CD4-positive, alpha-beta T cell treated with Interleukin-17A for 1 hour (primary cell): ENCODE measurements at regions not wholly inside any gene's neighbourhood (a gene's known extent, or its start where the extent isn't known, plus 50 kb on each side); places are given as distances from the start of the nearest gene placed in this dataset.
"Not testable (repeated sequence)": the region's sequence is repeated elsewhere in the genome, so short reads cannot be mapped to it uniquely, and the experiment has no call there.

Experiments used
- DNase-seq: peaks from one replicate; pipeline ENCODE4 v3.0.0-alpha.2; 2020

DNA sequence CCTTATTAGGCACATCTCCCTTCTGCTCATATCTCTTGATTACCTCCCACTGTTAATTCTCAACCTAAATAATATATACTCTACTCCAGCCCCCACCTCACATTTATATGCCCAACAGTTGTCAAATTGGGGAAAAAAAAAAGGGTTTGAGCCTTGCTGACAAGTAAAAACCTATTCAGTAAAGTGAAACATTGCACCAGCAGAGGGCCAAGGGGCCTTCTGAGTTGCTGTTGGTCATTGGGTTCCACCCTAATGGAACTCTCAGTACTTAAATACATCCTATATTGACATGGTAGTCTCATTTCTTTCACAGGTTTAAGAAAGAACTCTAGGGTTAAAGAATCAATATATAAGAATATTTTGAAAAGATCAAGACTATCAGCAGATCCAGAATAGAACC lies 362.2 kb downstream of the SMARCA1 start:
- DNase-seq, result no peak

DNA sequence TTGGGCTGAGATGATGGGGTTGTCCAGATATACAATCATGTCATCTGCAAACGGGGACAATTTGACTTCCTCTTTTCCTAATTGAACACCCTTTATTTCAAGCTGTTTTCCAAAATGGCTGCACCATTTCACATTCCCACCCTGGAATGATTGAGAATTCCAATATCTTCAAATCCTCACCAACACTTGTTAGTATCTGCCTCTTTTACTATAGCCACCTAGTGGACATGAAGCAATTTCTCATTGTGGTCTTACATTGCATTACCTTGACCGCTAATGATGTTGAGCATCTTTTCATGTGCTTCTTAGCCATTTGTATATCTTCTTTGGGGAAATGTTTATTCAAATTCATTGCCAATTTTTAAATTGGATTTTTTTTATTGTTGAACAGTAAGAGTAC lies 364.8 kb downstream of the SMARCA1 start:
- DNase-seq, result no peak

DNA sequence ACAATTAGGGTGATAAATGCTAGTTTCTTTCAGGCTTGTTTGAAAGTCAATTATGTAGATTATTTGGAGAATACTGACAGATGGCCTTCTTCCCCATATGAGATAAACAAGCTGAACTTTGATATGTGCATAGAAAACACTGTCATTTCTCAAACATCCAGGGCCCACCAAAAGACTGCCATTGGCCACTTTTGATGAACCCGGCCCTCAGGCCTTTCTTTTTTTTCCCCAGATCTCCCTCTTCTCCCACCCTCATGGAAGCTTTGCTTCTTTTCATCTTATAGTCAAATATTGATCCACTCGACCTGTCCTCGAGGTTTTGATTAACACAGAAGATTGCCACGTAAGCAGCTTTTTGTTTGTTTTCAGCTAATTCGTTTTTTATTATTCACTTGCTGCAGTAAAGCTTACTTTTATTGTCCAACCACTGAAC lies 377.4 kb downstream of the SMARCA1 start:
- no peak for DNase-seq

DNA sequence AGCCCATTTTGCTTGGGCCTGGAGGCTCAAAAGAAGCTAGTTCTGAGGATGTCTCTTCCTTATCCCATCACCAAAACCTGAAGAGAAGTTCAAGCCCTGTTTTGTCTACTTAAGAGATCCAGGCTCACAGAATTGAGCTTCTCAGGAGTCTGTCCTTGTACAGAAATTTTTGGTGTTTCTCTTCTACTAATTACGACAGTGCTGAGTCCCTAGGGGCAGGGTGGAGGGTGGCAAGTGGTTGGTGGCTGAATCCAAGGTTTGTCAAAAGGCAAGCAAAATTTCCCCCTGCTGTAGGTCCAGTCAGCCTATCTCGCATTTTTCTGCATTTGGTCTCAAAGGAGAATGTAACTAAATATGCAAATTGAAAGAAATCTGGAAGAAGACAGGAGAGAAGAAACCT lies 377.9 kb downstream of the SMARCA1 start:
- no peak for DNase-seq

DNA sequence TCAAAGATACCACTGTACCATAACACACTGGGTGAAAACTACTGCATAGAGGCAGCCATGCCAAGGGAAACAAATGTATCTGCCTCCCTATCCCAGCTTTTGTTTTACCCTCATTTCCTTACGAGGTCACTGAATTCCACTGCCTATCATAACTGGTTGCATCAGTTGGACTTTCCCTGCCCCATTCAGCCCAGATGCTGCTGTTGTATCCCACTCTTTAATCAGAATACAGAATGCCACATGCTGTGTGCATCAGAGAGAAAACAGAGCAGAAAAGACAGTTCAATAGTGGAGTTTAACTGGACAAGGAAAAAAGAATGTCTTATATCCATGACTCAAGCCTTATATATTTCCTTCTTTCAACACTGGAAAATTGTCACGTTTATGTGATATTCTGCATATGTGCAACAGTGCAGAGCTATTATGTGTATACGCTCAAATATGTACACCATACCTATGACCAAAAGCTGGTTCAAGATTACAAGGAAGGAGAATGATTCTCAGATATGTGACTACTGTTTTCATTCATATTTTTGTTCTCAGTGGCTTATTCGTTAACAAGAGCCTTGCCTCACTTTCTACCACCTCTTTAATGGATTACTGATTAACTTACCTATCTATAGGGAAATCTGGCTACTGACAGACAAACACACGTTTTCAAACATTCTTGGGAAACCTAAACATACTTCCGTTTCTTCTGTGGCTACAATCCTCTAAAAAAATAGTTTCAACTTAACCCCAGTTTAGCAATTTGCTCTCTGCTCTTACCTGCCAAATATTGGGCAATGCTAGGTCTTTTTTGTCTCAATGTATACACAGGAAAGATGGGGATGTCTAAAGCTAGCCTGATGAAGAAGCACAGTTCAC lies 378.9 kb downstream of the SMARCA1 start:
- DNase-seq, result no peak

DNA sequence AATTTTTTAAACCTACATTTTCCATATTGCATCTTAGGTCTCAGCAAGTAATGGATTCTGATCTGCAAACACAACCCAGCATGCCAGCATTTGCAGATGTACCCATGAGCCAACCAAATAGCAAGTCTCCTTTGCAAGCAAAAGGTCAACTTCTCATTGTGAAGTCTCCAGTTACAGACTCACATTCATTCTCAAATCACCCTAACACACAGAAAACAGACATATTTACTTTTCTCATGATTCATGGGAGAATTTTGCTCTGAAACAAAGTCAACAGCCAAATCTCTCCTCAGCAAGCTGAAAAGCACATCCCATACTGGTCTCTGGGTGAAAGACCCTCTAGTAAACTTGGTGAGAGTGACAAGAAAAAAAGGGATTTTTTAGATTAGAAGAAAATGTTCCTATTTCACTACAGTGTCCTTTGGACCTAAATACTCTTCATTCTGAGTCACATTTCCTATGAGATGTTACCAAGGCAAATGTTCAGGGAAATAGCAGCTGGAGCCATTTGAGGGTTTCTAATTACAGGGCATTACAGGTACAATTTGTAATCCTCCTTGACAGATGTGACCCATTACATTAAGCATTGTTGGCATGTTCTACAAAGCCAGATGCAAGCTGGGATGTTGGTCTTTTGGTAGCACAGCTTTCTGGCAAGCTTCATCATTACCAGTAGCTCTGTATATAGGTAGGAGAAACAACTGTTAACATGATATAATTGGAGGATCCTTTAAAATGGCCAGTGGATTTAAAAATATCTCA lies 383.3 kb downstream of the SMARCA1 start:
- DNase-seq, result no peak

DNA sequence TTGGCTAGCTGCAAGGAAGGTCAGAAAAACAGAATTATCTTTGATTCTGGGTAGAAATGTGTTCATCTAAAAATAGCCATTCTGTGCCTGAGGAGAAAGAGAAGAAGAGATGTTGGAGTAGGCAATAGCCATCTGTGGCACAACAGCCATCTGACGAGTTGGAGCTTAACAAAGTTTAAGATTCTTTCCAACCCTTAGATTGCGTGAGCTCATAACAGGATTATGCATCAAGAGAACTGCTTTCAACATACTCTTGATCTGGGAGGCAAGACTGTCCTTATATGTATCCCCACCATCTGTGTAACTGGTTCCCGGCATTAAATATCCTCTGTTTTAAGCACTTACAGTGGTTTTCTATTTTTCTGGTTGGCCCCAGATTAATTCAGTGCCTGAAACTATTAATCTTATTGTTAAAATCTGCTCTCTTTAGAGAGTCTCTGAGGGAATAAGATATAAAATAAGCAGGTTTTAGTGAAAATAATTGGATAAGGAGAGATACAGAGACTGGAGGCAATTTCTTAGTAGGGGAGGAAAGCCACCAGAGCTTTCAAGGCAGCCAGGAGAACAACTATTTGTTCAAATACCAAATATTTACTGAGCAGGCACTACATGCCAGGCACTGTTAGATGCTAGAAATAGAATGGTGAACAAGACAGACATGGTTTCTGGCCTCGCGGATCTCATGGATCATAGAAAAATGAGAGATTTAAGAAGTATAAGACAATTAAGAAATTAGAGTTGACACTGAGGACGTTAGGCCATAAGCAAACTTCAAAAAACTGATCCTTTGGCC lies 398.0 kb downstream of the SMARCA1 start:
- no peak for DNase-seq

DNA sequence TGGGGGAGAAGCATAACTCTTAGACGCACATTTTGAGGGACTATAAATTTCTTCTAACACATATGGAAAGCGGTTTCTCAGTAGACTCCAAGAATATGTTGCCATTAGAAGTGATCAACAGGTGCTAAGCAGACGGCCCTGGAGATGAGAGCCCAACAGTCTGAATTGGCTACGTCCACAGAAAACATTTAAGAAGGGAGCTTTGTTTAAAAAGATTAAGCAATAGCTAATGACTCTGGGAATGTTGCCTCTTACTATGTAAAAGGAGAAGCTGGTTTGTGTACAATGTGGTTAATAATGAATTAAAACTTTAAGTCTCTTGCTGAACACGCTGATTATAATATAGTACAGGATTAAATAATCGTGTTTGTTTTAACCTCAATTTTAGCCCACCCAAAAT lies 399.5 kb downstream of the SMARCA1 start:
- no peak for DNase-seq

DNA sequence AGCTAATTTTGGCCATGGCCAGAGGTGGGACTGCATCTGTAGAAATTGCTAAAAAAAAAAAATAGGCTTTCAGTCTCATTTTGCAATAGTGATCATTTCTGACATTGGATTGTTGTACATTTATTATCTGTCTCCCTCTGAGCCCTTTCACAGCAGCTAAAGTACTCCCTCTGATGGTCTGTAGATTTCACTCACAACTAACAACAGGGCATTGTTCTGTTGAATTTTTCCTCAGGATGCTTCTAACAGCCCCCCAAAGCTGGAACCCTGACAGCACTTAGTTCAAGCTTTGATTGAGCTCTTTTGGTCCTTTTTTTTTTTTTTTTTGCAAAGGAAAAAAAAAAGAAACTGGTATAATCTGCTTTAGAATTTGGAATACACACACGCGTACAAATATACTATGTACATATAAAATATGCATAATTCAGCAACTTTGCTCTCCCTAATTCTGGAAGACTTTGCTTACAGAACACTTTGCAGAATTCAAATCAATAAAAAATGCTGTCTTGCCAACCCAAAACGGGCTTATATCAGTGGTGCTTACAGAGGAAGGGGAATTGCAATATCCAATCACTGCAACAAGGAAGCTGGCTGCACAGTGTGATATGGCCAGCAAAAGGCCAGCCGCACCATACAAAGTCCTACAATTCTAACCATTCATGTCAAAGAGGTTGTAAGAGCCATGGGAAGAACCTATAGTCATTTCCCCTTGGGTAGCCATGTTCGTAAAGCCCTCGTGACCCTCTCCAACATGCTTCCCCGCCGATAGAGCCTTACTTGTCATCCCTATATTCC lies 406.4 kb downstream of the SMARCA1 start:
- no peak for DNase-seq

DNA sequence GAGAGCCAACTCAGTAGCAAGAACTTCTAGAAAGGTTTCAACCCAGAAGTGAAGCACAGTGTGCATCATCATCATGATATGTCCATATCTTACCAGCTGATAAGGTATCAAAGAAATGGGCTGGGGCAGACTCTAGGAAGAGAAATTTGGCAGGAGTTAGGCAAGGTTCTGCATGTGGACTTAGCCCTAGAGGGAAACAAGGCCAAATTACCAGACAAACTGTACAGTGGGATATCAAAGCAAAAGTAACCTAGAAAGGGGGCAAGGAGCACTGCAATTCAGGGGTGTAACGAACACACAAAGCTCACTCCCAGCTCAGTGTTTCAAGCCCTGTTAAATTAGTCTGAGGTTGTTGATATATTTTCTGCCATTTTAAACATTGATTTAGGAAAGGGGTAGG lies 407.4 kb downstream of the SMARCA1 start:
- no peak for DNase-seq

DNA sequence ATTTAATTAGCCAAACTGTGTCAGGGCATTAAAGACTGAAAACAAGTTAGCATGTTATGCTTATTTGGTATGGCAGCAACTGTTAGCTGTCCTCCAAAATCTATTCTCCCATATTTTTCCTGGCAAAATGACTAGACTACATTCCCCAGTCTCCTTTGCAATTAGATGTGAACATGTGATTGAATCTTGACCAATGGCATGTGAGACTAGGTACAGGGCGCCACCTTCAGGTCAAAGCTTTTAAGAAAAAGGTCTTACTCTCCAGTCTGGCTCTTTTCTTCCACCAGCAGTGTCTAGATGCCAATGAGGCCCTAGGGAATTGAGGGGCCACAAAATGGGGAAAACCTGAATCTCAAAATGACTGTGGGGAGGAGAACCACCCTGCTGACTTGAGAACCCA lies 408.2 kb downstream of the SMARCA1 start:
- no peak for DNase-seq

DNA sequence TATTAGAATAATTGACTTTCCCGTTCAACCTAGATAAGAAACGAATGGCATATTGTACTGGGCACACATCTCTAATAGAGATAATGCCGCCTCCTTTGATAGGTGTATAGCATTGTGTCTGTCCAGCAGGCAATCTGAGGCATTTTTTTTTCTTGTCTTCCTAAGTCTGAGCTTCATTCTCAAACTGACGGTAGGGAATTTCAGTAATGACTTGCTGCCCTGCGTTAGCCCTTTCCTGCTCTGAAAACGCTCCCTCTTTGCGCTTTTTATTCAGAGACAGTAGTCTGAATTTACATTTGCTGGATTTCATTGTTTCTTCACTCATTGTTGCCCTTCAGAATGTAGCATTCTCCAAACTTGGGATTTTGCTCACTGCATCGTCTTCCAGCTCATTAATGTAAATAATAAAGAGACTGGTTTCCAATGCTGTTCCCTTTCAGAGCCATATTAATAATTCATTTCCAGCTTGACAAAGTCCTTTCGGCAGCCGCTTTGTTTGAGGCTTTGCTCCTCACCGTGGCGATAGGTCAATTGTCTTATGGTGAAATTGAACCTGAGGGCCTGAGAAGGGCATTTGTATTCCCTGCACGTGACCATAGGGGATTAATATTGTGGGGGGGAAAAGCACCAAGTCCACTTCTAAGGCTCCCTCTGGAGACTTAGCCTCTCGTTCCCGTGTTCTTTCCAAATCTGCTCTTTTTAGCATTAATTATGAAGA lies 412.1 kb downstream of the SMARCA1 start:
- no peak for DNase-seq

DNA sequence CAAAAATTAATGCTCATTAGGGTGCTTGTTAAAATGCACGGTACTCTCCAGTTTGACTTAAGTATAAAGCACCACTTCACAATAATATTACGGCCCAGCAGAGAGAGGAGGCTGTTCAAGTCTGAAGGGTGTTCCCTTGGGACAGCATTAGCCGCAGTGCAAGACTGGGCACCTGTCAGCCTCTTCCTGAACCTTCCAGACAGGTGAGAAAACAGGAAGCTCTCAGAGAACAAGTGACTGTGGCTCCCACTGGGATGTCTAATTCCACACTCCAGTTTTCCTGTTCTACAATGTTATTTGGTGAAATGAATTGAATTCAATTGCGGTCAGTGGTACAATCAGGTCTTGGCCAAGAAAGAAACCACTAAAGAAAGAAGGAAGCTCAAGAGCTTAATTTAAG lies 414.4 kb downstream of the SMARCA1 start:
- DNase-seq, result no peak

DNA sequence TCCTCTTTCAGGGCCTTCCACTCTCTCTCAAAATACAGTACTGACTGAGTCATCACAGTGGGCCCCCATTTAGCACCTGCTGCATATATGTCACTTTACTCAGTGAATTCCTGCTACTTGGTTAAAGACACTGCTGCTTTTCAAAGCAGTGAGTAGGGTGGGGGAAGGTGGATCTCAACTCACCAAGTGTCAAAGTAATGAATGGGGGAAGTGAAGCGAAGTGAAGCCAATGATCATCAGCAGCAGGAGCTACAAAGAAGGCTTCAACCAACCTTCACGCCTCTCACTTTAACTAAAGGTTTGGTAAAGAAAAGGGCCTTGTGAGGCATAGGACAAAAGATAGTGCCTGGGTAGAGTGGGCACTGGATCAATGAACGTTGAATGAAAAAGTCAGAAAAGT lies 424.1 kb downstream of the SMARCA1 start:
- no peak for DNase-seq

DNA sequence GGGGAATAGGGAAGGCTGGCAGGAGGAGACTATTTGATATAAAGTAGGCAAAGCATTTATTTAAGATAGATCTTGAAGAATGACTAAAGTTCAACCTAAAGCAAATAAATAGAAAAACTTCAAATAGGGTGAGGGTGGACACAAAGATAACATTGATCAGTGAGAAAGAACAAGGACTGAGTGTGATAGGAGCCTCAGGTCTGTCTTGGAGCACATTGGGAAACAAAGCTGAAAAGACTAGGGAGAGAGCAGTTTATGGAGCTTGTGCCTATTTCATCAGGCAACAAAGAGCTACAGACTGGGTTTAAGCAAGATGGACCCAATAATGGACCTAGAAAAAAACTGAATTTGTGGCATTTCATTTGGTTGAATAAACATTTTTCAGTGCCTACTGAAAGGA lies 425.6 kb downstream of the SMARCA1 start:
- DNase-seq, result no peak

DNA sequence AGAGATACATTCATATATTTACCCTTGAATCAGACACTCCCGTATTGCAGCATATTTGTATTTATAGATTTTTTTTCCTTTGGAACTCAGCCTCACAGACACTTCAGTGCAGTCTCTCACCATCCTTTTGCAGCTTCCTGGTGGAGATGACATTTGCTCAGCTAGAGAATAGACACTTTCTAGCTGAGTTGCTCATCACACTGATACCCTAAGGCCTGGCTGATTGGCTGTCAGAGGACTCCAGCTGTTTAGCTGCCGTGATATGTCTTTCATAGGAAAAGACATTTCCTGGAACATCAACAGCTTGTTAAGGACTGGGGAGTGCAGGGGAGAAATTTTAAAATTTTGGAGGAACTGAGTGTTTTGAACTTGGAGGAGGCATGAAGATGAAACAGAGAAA lies 429.6 kb downstream of the SMARCA1 start:
- DNase-seq, result no peak

DNA sequence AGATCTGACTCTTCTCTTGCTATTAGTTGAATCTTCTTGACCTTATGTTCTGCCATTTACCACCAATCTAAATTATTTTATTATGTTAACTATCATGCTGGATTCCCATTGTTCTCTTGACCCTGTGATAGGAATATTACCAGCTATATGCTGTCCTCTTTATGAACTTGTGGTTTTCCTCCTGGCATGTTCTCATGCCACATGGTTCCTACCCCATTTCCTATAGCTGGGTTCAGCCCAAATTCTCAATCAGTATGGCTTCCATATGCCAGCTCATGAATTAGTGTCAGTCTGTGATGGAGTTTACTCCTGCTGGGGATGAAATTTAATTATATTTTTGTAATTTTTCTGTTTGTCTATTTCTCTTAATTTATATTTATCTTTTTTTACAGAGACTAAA lies 430.5 kb downstream of the SMARCA1 start:
- DNase-seq, result no peak

DNA sequence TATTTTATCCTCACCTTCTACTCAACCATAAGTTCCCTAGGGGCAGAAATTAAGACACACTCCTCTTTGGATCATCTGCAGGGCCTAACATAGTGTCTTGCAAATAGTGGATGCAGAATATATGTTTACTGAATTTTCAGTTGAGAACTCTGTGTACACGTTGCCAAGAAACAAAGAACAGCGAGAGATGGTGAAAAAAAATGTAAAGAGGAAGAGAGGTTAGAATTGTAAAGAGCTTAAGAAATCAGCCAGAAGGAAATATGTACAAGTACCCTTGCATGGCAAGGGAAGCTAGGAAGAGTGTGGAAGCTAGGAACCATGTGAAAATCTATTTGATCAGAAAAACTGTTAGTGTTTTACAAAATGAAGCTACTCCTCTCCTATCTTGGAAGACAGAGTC lies 431.0 kb downstream of the SMARCA1 start:
- no peak for DNase-seq

DNA sequence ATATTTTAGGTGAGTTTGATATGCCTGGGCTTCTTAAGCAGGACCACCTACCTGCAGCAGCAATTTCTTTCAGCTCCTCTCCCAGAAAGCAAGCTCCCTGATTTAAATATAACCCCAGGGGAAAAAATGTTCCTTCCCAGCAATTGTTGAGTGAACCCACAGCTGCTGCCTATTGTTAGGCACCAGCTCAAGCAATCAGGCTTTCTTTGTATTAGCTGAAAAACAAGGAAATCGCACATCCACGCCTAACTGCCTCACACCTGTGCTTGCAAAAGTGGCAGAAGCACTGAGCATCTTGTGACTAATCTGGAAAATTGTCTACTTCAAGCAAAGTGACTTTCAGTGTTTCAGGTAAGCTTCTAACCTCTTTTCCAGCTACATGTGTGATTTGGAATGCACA lies 432.2 kb downstream of the SMARCA1 start:
- no peak for DNase-seq

DNA sequence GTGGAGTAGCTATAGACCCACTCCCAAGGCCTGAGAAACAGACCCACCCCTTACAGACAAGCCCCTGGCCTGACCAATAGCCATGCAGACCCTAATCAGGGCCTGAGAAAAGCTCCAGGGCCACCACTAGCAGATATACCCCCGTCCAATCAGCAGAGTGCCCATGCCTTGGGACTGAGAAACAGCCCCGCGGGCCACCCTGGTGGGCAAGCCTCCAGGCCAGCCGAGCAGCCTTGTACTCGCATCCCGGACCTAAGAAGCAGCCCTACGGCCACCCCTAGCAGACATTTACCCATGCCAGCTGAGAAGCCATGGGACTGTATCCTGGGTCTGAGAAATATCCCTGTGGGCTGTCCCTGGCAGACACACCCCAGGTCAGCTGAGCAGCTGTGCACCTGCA lies 436.5 kb downstream of the SMARCA1 start:
- no peak for DNase-seq

DNA sequence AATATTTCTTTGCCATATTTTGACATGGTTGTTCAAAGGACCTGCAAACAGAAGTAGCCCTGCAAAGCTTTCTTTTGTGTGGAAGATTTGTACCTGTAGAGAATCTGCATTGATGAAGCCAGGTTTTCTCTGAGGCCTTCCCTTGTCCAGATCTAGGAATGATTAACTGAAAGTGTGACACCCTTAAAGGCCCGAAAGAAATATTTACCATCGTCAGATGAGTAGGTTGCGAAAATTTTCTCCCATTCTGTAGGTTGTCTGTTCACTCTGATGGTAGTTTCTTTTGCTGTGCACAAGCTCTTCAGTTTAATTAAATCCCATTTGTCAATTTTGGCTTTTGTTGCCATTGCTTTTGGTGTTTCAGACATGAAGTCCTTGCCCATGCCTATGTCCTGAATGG lies 439.0 kb downstream of the SMARCA1 start:
- DNase-seq, result not testable (repeated sequence)
